K562 (cell line): ENCODE measurements at regions not wholly inside any gene's neighbourhood (a gene's known extent, or its start where the extent isn't known, plus 50 kb on each side); places are given as distances from the start of the nearest gene placed in this dataset.

Source experiments
- ATAC-seq: fragments of 200-7000 bp; cut with Tn5 transposase; 3 replicates; pipeline ENCODE4 v1.9.1; 2020; ENCODE audit warnings: moderate library complexity
- BruUV-seq: library from RNA; stranded (reverse); fragments of 400-500 nt; replicated peaks from 2 replicates; lab custom pipeline; 2021; lab: Mats Ljungman, UMichigan
- CTCF ChIA-PET: fragments of 300-600 bp; formaldehyde crosslinking; extraction: SDS; loops from one replicate; lab custom pipeline; 2021; ENCODE audit warnings: low intra/inter-chr PET ratio; lab: Yijun Ruan, JAX
- POLR2A ChIA-PET: fragments of 300-600, 350-650 bp; sonication (Branson Sonifier 250); formaldehyde crosslinking; extraction: SDS; loops from one replicate; lab custom pipeline; 2021; ENCODE audit warnings: antibody characterized with exemption, inconsistent platforms; lab: Yijun Ruan, JAX
- DNase-seq, 4 experiments: peaks; one replicate each; pipeline versions ENCODE4 v3.0.0 to v3.0.0-alpha.2; 2011 to 2018; ENCODE audit warnings: low spot score in 3 of 4, mixed read lengths in 3 of 4; ENCODE audit errors: extremely low read depth in 1 of 4
- FAIRE-seq: peaks from 2 replicates; lab custom pipeline; 2011; peaks lifted over from hg19 to GRCh38; lab: Jason Lieb, UNC
- H2AFZ ChIP-seq: 2 replicates; pipeline ENCODE4 v1.6.0; 2011; ENCODE audit warnings: low read depth, low read length, control low read depth, inconsistent platforms
- H3K27ac ChIP-seq: fragments of 200-600 bp; 3 replicates; pipeline ENCODE4 v1.8.0; 2011; ENCODE audit warnings: low read depth, mild to moderate bottlenecking, control low read depth, inconsistent platforms, low read length, moderate library complexity, mixed read lengths; ENCODE audit errors: extremely low read depth
- H3K27me3 ChIP-seq, 2 experiments: fragments of 300-600 bp in 1 of 2; 2 replicates in 1 of 2; 3 replicates in 1 of 2; pipeline versions ENCODE4 v1.6.0 to v1.8.0; 2011; ENCODE audit warnings: inconsistent platforms in 2 of 2, low read length in 2 of 2, mild to moderate bottlenecking in 1 of 2, mixed read lengths in 1 of 2, moderate library complexity in 1 of 2; ENCODE audit not compliant: control insufficient read depth in 2 of 2, insufficient read depth in 2 of 2
- H3K36me3 ChIP-seq: fragments of 300-600 bp; 3 replicates; pipeline ENCODE4 v1.8.0; 2011; ENCODE audit warnings: mild to moderate bottlenecking, low read length, inconsistent platforms; ENCODE audit not compliant: control insufficient read depth, insufficient read depth
- H3K4me1 ChIP-seq, 2 experiments: fragments of 200-600 bp in 1 of 2; replicated peaks in 1 of 2; 2 replicates in 1 of 2; 3 replicates in 1 of 2; pipeline versions ENCODE4 v1.5.1 to v1.8.0; 2011; ENCODE audit warnings: inconsistent platforms in 2 of 2, low read length in 2 of 2, mild to moderate bottlenecking in 1 of 2, mixed read lengths in 1 of 2, moderate library complexity in 1 of 2; ENCODE audit not compliant: control insufficient read depth in 2 of 2, insufficient read depth in 2 of 2
- H3K4me2 ChIP-seq: 2 replicates; pipeline ENCODE4 v1.6.1; 2011; ENCODE audit warnings: low read length, control low read depth, inconsistent platforms, mixed read lengths; ENCODE audit not compliant: insufficient read depth
- H3K4me3 ChIP-seq: fragments of 200-600 bp; sonication (generic), shearing (Covaris generic); 2 replicates; pipeline ENCODE4 v1.5.1; 2016; ENCODE audit warnings: control low read depth, inconsistent platforms
- H3K79me2 ChIP-seq: fragments of 200-600 bp; 3 replicates; pipeline ENCODE4 v1.8.0; 2011; ENCODE audit warnings: low read length, inconsistent platforms; ENCODE audit not compliant: control insufficient read depth, insufficient read depth
- H3K9ac ChIP-seq, 2 experiments: 2 replicates each; pipeline versions ENCODE4 v1.6.0 to v1.6.1; 2011; ENCODE audit warnings: low read depth in 2 of 2, low read length in 2 of 2, control low read depth in 1 of 2, inconsistent platforms in 1 of 2, mild to moderate bottlenecking in 1 of 2, mixed read lengths in 1 of 2; ENCODE audit not compliant: insufficient read depth in 1 of 2
- H3K9me1 ChIP-seq: one replicate; pipeline ENCODE4 v1.6.0; 2011; ENCODE audit warnings: inconsistent platforms, mild to moderate bottlenecking, low read length, moderate library complexity; ENCODE audit not compliant: control insufficient read depth, insufficient read depth
- H3K9me3 ChIP-seq: replicated peaks from 2 replicates; pipeline ENCODE4 v1.5.1; 2011; ENCODE audit warnings: low read depth, low read length, inconsistent platforms; ENCODE audit not compliant: control insufficient read depth, insufficient read depth
- H4K20me1 ChIP-seq: replicated peaks from 2 replicates; pipeline ENCODE4 v1.6.1; 2011; ENCODE audit warnings: low read length, inconsistent platforms, mixed read lengths; ENCODE audit not compliant: control insufficient read depth, insufficient read depth
- BACH1 ChIP-seq: fragments of 200-800 bp; sonication (Bioruptor generic); IDR thresholded peaks from 2 replicates; pipeline ENCODE4 v1.6.1; 2016; ENCODE audit warnings: missing genetic modification characterization, missing compliant biosample characterization
- CBX2 ChIP-seq: fragments of 200-600 bp; sonication (generic); IDR thresholded peaks from one replicate; pipeline ENCODE4 v1.6.1; 2012; ENCODE audit warnings: mild to moderate bottlenecking, low read length, inconsistent platforms; ENCODE audit not compliant: insufficient read depth, poor library complexity, severe bottlenecking
- HDAC2 ChIP-seq: fragments of 450-650 bp; IDR thresholded peaks from 2 replicates; pipeline ENCODE4 v1.6.1; 2016; ENCODE audit warnings: mild to moderate bottlenecking
- KDM5B ChIP-seq: fragments of 200-600 bp; sonication (generic); IDR thresholded peaks from 2 replicates; pipeline ENCODE4 v1.6.1; 2012; ENCODE audit warnings: low read depth, mild to moderate bottlenecking, moderate library complexity, low read length, control low read depth, inconsistent platforms; ENCODE audit not compliant: insufficient replicate concordance
- LCOR ChIP-seq: sonication (generic); formaldehyde crosslinking; IDR thresholded peaks from 2 replicates; pipeline ENCODE4 v1.8.0; 2022; ENCODE audit warnings: mild to moderate bottlenecking, missing genetic modification reagents
- NEUROD1 ChIP-seq: fragments of 150-350 bp; IDR thresholded peaks from 2 replicates; pipeline ENCODE4 v1.6.1; 2014; ENCODE audit warnings: borderline replicate concordance, low read length, low read depth; ENCODE audit not compliant: partially characterized antibody
- NFE2 ChIP-seq: IDR thresholded peaks from 2 replicates; pipeline ENCODE4 v1.6.1; 2014; ENCODE audit warnings: antibody characterized with exemption, low read depth
- NFE2L1 ChIP-seq: fragments of 450-650 bp; IDR thresholded peaks from 2 replicates; pipeline ENCODE4 v1.6.1; 2016; ENCODE audit warnings: missing genetic modification characterization, low read depth, mild to moderate bottlenecking, missing compliant biosample characterization, moderate library complexity, borderline replicate concordance
- NFRKB ChIP-seq: fragments of 450-650 bp; IDR thresholded peaks from 2 replicates; pipeline ENCODE4 v1.6.1; 2016; ENCODE audit warnings: low read depth
- RBM25 ChIP-seq: fragments of 200-400 bp; formaldehyde crosslinking; IDR thresholded peaks from 2 replicates; pipeline ENCODE4 v1.6.1; 2018; ENCODE audit warnings: low read length, low read depth, moderate library complexity; ENCODE audit not compliant: severe bottlenecking
- SMAD4 ChIP-seq: fragments of 250-450 bp; sonication (Bioruptor Pico); conservative IDR thresholded peaks from 2 replicates; pipeline ENCODE4 v1.8.0; 2021; ENCODE audit warnings: inconsistent platforms, mild to moderate bottlenecking, moderate library complexity
- YBX1 ChIP-seq: fragments of 450-650 bp; IDR thresholded peaks from 2 replicates; pipeline ENCODE4 v1.7.1; 2016; ENCODE audit warnings: mild to moderate bottlenecking
- ZC3H11A ChIP-seq: IDR thresholded peaks from 2 replicates; pipeline ENCODE4 v1.6.1; 2012; ENCODE audit warnings: low read depth, low read length, improper control_type of control experiment
- WGBS: fragments of 100-300 bp; shearing (Covaris generic); methylation state at CpG from one replicate; pipeline ENCODE4 v1.1.6; 2016; ENCODE audit warnings: low coverage, mixed read lengths; ENCODE audit not compliant: insufficient coverage; ENCODE audit errors: missing lambda C conversion rate; 5-methylcytosine and 5-hydroxymethylcytosine counted together
- in situ Hi-C: fragments of 300-500 bp; cut with MboI; formaldehyde crosslinking; loops from 4 replicates; pipeline ENCODE4 v1.15.0; 2018; ENCODE audit warnings: inconsistent platforms, mixed read lengths
- intact Hi-C: fragments of 100-400 bp; cut with micrococcal nuclease; formaldehyde crosslinking; loops from 2 replicates; pipeline ENCODE4 v1.14.2; 2022
- TF ChIP-seq, protein P1 (sequence below), 2 experiments: IDR thresholded peaks; 2 replicates each; pipeline ENCODE4 v1.6.1; 2012; ENCODE audit warnings: improper control_type of control experiment in 2 of 2, low read depth in 2 of 2, low read length in 2 of 2, borderline replicate concordance in 1 of 2

DNA sequence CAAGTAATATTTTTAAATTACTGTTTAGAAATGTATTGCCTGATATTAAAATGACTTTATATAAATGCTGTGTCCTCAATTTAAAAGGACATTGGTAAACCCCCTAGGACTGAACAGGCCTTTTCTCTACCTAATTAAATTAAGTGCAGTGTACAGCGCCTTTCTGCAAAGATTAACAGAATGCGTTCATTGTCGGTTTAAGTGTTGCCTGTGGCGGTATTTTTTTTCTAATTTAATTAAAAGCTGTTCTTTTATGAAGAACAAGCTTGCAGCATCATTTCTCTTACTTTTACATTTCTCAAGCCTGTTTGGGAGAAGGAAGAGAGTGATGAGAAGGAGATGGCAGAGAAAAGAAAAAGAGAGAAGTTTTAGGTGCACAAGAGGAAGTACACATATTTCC, 344.9 kb downstream of the CPS1 start:
- H4K20me1 ChIP-seq = no peaks in the 10 kb centered on the region
- POLR2A ChIA-PET = no interaction called here
- no peaks in the 10 kb centered on the region for H3K9me1 ChIP-seq
- CTCF ChIA-PET = no interaction called here
- no peak overlapping the region for H2AFZ ChIP-seq
- no peak overlapping the region for H3K27ac ChIP-seq
- DNase-seq = no peak
- in situ Hi-C loops (no loop called here), intact Hi-C loops (no loop called here)
- no peaks in the 10 kb centered on the region for H3K4me1 ChIP-seq
- H3K27me3 ChIP-seq = no peaks in the 10 kb centered on the region
- WGBS = 0% methylated on average over 4 of the region's 4 CpGs
- H3K4me2 ChIP-seq = no peak overlapping the region
- TF ChIP-seq NFRKB (no peak), BACH1 (no peak), HDAC2 (no peak), YBX1 (no peak)
- TF ChIP-seq, all 486 proteins: peak for 0
- H3K4me3 ChIP-seq = no peak overlapping the region
- H3K79me2 ChIP-seq = no peaks in the 10 kb centered on the region
- no peaks in the 10 kb centered on the region for H3K36me3 ChIP-seq
- no peak for ATAC-seq
- no TSS peak for BruUV-seq
- no peak for FAIRE-seq
- no peak overlapping the region for H3K9ac ChIP-seq
- H3K9me3 ChIP-seq = no peaks in the 10 kb centered on the region

DNA sequence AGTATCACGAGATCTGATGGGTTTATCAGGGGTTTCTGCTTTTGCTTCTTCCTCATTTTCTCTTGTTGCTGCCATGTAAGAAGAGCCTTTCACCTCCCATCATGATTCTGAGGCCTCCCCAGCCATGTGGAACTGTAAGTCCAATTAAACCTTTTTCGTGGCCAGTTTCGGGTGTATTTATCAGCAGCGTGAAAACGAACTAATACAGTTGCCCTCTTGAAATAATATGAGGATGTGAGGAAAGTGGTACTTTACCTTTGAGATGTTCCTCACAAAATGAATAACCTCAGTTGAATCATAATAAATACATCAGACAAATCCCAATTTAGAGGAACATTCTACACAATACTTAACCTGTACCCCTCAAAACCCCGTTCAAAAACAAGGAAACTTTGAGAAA, 356.4 kb downstream of the CPS1 start:
- ATAC-seq = no peak
- Histone ChIP-seq H3K9ac (no peak overlapping the region), H2AFZ (no peak overlapping the region), H4K20me1 (no peaks in the 10 kb centered on the region), H3K27ac (no peak overlapping the region), H3K4me1 (no peaks in the 10 kb centered on the region), H3K9me3 (no peaks in the 10 kb centered on the region), H3K4me2 (no peak overlapping the region), H3K27me3 (no peaks in the 10 kb centered on the region), H3K79me2 (no peaks in the 10 kb centered on the region), H3K36me3 (no peaks in the 10 kb centered on the region), H3K9me1 (no peaks in the 10 kb centered on the region), H3K4me3 (no peak overlapping the region)
- intact Hi-C loops = no loop called here
- no peak for DNase-seq
- FAIRE-seq = no peak
- WGBS = 0% methylated on average over 6 of the region's 6 CpGs
- in situ Hi-C loops = no loop called here
- BruUV-seq = no TSS peak
- POLR2A ChIA-PET = no interaction called here
- CTCF ChIA-PET = no interaction called here
- TF ChIP-seq NFE2 (no peak), KDM5B (no peak), ZC3H11A (no peak), CBX2 (no peak), NEUROD1 (no peak), LCOR (no peak), RBM25 (no peak), SMAD4 (no peak), NFE2L1 (no peak)
- TF ChIP-seq, protein P1, sequence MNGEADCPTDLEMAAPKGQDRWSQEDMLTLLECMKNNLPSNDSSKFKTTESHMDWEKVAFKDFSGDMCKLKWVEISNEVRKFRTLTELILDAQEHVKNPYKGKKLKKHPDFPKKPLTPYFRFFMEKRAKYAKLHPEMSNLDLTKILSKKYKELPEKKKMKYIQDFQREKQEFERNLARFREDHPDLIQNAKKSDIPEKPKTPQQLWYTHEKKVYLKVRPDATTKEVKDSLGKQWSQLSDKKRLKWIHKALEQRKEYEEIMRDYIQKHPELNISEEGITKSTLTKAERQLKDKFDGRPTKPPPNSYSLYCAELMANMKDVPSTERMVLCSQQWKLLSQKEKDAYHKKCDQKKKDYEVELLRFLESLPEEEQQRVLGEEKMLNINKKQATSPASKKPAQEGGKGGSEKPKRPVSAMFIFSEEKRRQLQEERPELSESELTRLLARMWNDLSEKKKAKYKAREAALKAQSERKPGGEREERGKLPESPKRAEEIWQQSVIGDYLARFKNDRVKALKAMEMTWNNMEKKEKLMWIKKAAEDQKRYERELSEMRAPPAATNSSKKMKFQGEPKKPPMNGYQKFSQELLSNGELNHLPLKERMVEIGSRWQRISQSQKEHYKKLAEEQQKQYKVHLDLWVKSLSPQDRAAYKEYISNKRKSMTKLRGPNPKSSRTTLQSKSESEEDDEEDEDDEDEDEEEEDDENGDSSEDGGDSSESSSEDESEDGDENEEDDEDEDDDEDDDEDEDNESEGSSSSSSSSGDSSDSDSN (IDR thresholded peaks at IDR 0.05; ENCODE audit: borderline replicate concordance in 1 of 2, low read depth in 2 of 2, low read length in 2 of 2) = no peak
